Common myeloid progenitor, CD34-positive (primary cell): ENCODE measurements at regions not wholly inside any gene's neighbourhood (a gene's known extent, or its start where the extent isn't known, plus 50 kb on each side); places are given as distances from the start of the nearest gene placed in this dataset.
"Not testable (repeated sequence)": the region's sequence is repeated elsewhere in the genome, so short reads cannot be mapped to it uniquely, and the experiment has no call there.

Experiments
- CTCF ChIA-PET: fragments of 350-600 bp; sonication (Branson Sonifier 250); formaldehyde crosslinking; loops from one replicate; lab custom pipeline; 2021; ENCODE audit warnings: antibody characterized with exemption; lab: Charles Lee
- POLR2A ChIA-PET: fragments of 350-600 bp; sonication (Branson Sonifier 250); formaldehyde crosslinking; loops from one replicate; lab custom pipeline; 2021; ENCODE audit warnings: antibody characterized with exemption; lab: Charles Lee
- DNase-seq, 3 donors: peaks; one replicate each; pipeline versions ENCODE4 v3.0.0 to v3.0.0-alpha.2; 2013
- H3K27ac ChIP-seq, 2 experiments: 1 replicate in 1 of 2; 2 replicates in 1 of 2; pipeline ENCODE4 v1.7.0; 2013; ENCODE audit warnings: inconsistent platforms in 2 of 2, low read length in 2 of 2, mild to moderate bottlenecking in 2 of 2, low read depth in 1 of 2, moderate library complexity in 1 of 2; ENCODE audit not compliant: severe bottlenecking in 2 of 2, insufficient read depth in 1 of 2, poor library complexity in 1 of 2
- H3K27me3 ChIP-seq, 5 experiments: replicated peaks in 2 of 5; 1 replicate in 3 of 5; 2 replicates in 2 of 5; pipeline versions ENCODE4 v1.6.1 to v1.7.0; 2013; ENCODE audit warnings: low read length in 4 of 5, mild to moderate bottlenecking in 2 of 5, moderate library complexity in 2 of 5, inconsistent platforms in 1 of 5; ENCODE audit not compliant: insufficient read depth in 5 of 5, control insufficient read depth in 4 of 5
- H3K36me3 ChIP-seq, 4 experiments: 1 replicate in 2 of 4; 2 replicates in 2 of 4; pipeline versions ENCODE4 v1.6.1 to v1.7.0; 2013; ENCODE audit warnings: low read length in 3 of 4, control low read depth in 1 of 4, mild to moderate bottlenecking in 1 of 4; ENCODE audit not compliant: control insufficient read depth in 4 of 4, insufficient read depth in 4 of 4
- H3K4me1 ChIP-seq, 4 experiments: 1 replicate in 3 of 4; 2 replicates in 1 of 4; pipeline versions ENCODE4 v1.6.1 to v1.7.1; 2013; ENCODE audit warnings: low read length in 3 of 4, mild to moderate bottlenecking in 3 of 4, control low read depth in 1 of 4, inconsistent platforms in 1 of 4, moderate library complexity in 1 of 4; ENCODE audit not compliant: control insufficient read depth in 4 of 4, insufficient read depth in 4 of 4; ENCODE audit errors: control extremely low read depth in 1 of 4
- H3K4me3 ChIP-seq, 7 experiments: 1 replicate in 4 of 7; 2 replicates in 3 of 7; pipeline versions ENCODE4 v1.5.1 to v1.7.0; 2013; ENCODE audit warnings: mild to moderate bottlenecking in 7 of 7, low read length in 6 of 7, moderate library complexity in 6 of 7, inconsistent platforms in 2 of 7, low read depth in 2 of 7, control low read depth in 1 of 7; ENCODE audit not compliant: insufficient read depth in 4 of 7, control insufficient read depth in 1 of 7; ENCODE audit errors: extremely low read depth in 1 of 7
- H3K9me3 ChIP-seq, 5 experiments: 1 replicate in 4 of 5; 2 replicates in 1 of 5; pipeline versions ENCODE4 v1.6.1 to v1.7.1; 2013; ENCODE audit warnings: low read length in 4 of 5, mild to moderate bottlenecking in 2 of 5, inconsistent platforms in 1 of 5, low read depth in 1 of 5, moderate library complexity in 1 of 5; ENCODE audit not compliant: control insufficient read depth in 4 of 5, insufficient read depth in 2 of 5; ENCODE audit errors: control extremely low read depth in 1 of 5
- WGBS: methylation state at CpG from one replicate; pipeline ENCODE4 v1.1.5; 2013; ENCODE audit not compliant: insufficient coverage; 5-methylcytosine and 5-hydroxymethylcytosine counted together

DNA sequence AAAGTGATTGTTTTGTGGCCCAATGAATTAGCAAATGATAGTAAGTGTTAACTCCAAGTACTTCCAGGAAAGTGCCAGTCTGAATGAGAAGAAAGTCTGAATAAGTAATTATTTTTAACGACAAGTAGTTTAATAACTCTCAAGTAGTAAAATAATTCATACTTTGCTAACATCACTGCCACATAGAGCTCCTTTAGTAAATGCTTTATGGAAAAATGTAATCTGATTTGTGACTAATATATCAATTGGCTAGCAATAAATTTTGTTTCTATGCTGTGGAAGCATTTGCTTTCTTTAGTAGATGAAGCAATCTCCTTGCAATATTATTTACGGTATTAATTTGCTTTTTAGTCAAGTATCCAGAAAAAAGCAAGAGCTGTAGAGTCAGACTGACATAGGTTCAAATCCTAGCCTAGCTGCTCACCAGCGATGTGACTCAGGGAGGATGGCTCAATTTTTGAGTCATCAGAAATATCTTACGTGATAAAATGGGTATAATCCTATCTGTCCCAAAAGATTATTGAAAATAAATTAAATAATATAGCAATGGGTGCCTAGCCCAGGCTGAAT is 329.3 kb downstream of the FGFR2 start:
- Histone ChIP-seq H3K27me3 (peaks cover 0 to 16% (median 3%) of the 10 kb centered on the region in 5 experiments), H3K4me3 (no peak overlapping the region), H3K9me3 (no peaks in the 10 kb centered on the region), H3K4me1 (no peaks in the 10 kb centered on the region), H3K27ac (no peak overlapping the region), H3K36me3 (no peaks in the 10 kb centered on the region)
- CTCF ChIA-PET, result no interaction called here
- POLR2A ChIA-PET, result interaction anchor here (0.6 kb wide), 1 partner anchor 28 kb away, joined by 3 read pairs; no protein-coding TSS in a partner anchor
- DNase-seq, result no peak
- 100% methylated on average over 1 of the region's 4 CpGs for WGBS

DNA sequence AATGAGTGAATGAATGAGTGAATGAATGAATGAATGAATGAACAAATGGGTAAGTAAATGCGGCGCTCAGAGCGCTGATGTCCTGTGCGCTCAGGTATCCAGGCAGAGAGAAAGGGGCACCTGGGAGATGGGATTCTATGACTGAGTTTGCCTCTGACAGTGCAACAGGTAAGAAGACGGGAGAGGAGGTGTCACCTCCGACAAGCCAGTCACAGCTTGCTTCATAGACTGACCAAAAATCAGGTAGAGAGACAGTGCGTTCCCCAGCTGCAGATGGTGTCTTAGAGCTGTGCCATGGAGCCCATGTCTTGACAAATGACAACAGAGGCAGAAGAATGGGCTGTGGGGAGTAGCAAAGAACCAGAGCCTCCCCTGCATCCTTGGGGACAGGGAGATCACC is 327.3 kb downstream of the FGFR2 start:
- CTCF ChIA-PET, result no interaction called here
- no peaks in the 10 kb centered on the region for H3K36me3 ChIP-seq
- 91% methylated on average over 7 of the region's 7 CpGs for WGBS
- peaks cover 0 to 17% (median 3%) of the 10 kb centered on the region in 5 experiments for H3K27me3 ChIP-seq
- no peaks in the 10 kb centered on the region for H3K9me3 ChIP-seq
- POLR2A ChIA-PET, result no interaction called here
- no peak overlapping the region for H3K4me3 ChIP-seq
- DNase-seq, result no peak
- H3K27ac ChIP-seq, result no peak overlapping the region
- H3K4me1 ChIP-seq, result no peaks in the 10 kb centered on the region

- WGBS, result 100% methylated on average over 3 of the region's 7 CpGs
- Histone ChIP-seq H3K9me3 (no peaks in the 10 kb centered on the region), H3K4me3 (no peak overlapping the region), H3K4me1 (no peaks in the 10 kb centered on the region), H3K27ac (no peak overlapping the region), H3K27me3 (peaks cover 0 to 13% (median 3%) of the 10 kb centered on the region in 5 experiments), H3K36me3 (no peaks in the 10 kb centered on the region)
- ChIA-PET CTCF (no interaction called here), POLR2A (no interaction called here)
- DNase-seq, result no peak
Observed at GRCh38 chr10:121276046-121276445, 322.2 kb downstream of the FGFR2 start.

DNA sequence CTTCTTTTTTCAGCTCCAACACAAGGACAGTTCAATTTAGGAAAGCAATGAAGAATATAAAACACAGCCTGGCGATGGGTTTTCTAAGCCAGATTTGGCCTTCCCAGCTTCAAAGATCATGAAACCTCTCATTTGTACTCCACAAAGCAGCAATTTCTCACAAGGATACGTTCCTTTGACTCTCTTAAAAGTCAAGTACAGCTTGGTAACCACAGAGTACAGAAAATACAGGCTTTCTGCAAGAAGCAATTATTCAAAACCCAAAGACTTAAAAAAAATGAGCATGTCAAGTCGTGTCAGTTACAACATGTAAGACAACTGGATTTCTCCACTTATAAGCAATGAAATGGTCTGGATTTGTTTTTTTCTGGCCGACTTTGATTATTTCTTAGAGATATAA is 321.4 kb downstream of the FGFR2 start:
- CTCF ChIA-PET, result no interaction called here
- Histone ChIP-seq H3K4me1 (no peaks in the 10 kb centered on the region), H3K9me3 (no peaks in the 10 kb centered on the region), H3K4me3 (no peak overlapping the region), H3K27ac (no peak overlapping the region), H3K27me3 (peaks cover 0 to 8% (median 3%) of the 10 kb centered on the region in 5 experiments), H3K36me3 (no peaks in the 10 kb centered on the region)
- DNase-seq, result no peak
- 83% methylated on average over 3 of the region's 4 CpGs for WGBS
- POLR2A ChIA-PET, result no interaction called here

GRCh38 chr10:121278386-121278785 is 319.9 kb downstream of the FGFR2 start:
- CTCF ChIA-PET, H3K36me3 ChIP-seq, H3K4me3 ChIP-seq, H3K4me1 ChIP-seq, H3K27me3 ChIP-seq, POLR2A ChIA-PET, DNase-seq, H3K27ac ChIP-seq, H3K9me3 ChIP-seq: not testable (repeated sequence)
- 100% methylated on average over 2 of the region's 3 CpGs for WGBS

GRCh38 chr10:121281576-121281975 is 316.7 kb downstream of the FGFR2 start:
- Histone ChIP-seq H3K27me3 (peaks cover 0 to 4% (median 0%) of the 10 kb centered on the region in 5 experiments), H3K4me1 (no peaks in the 10 kb centered on the region), H3K4me3 (no peak overlapping the region), H3K36me3 (no peaks in the 10 kb centered on the region), H3K27ac (no peak overlapping the region), H3K9me3 (no peaks in the 10 kb centered on the region)
- CTCF ChIA-PET, result no interaction called here
- no CpG with 5 or more reads among the region's 2 CpGs for WGBS
- no peak for DNase-seq
- POLR2A ChIA-PET, result no interaction called here

DNA sequence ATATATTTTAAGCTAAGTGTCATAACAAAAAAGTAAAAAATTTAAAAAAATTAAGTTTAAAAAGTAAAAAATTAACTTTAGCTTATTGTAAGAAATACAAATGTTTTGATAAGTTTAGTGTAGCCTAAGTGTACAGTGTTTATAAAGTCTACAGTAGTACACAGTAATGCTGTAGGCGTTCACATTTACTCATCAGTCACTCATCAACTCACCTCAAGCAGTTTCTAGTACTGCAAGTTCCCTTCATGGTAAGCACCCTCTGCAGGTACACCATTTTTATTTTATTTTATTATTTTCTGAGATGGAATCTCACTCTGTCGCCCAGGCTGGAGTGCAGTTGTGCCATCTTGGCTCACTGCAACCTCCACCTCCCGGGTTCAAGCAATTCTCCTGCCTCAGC is 316.0 kb downstream of the FGFR2 start:
- POLR2A ChIA-PET, result no interaction called here
- H3K27ac ChIP-seq, result no peak overlapping the region
- H3K36me3 ChIP-seq, result no peaks in the 10 kb centered on the region

More for the DNA sequence above, 316.0 kb downstream of the FGFR2 start:
- no peaks in the 10 kb centered on the region for H3K4me1 ChIP-seq
- CTCF ChIA-PET, result no interaction called here
- H3K9me3 ChIP-seq, result no peaks in the 10 kb centered on the region
- WGBS, result 100% methylated on average over 1 of the region's 3 CpGs
- H3K4me3 ChIP-seq, result no peak overlapping the region
- H3K27me3 ChIP-seq, result peaks cover 0 to 4% (median 0%) of the 10 kb centered on the region in 5 experiments
- no peak for DNase-seq
